A673 (cell line): ENCODE measurements at regions not wholly inside any gene's neighbourhood (a gene's known extent, or its start where the extent isn't known, plus 50 kb on each side); places are given as distances from the start of the nearest gene placed in this dataset.

Experiments used
- CTCF ChIP-seq: fragments of 300-800, 200-600 bp; sonication (generic); conservative IDR thresholded peaks from 2 replicates; pipeline ENCODE4 v1.5.1; 2017; ENCODE audit warnings: low read depth, mild to moderate bottlenecking, antibody characterized with exemption, low read length, moderate library complexity, mixed read lengths
- EZH2 ChIP-seq: fragments of 200-600 bp; sonication (generic); IDR thresholded peaks from 2 replicates; pipeline ENCODE4 v1.6.1; 2017; ENCODE audit warnings: borderline replicate concordance, low read depth, mild to moderate bottlenecking, mixed read lengths, antibody characterized with exemption, low read length; ENCODE audit not compliant: poor library complexity, severe bottlenecking

- TF ChIP-seq CTCF (no peak), EZH2 (no peak)
Measured at GRCh38 chr10:70939441-70940003, 51.2 kb upstream of the PCBD1 start.
